HG03060 (cell line): ENCODE measurements at regions not wholly inside any gene's neighbourhood (a gene's known extent, or its start where the extent isn't known, plus 50 kb on each side); places are given as distances from the start of the nearest gene placed in this dataset.

Experiments
- ATAC-seq: cut with Tn5 transposase; IDR thresholded peaks from one replicate; pipeline ENCODE4 v1.9.1; 2021; ENCODE audit warnings: low read depth, moderate number of reproducible peaks; ENCODE audit not compliant: unreplicated experiment

- no peak for ATAC-seq
Observed at GRCh38 chr3:66672830-66673229, 172.0 kb upstream of the LRIG1 start.

GRCh38 chr3:66673293-66673692 is 172.5 kb upstream of the LRIG1 start:
- no peak for ATAC-seq

DNA sequence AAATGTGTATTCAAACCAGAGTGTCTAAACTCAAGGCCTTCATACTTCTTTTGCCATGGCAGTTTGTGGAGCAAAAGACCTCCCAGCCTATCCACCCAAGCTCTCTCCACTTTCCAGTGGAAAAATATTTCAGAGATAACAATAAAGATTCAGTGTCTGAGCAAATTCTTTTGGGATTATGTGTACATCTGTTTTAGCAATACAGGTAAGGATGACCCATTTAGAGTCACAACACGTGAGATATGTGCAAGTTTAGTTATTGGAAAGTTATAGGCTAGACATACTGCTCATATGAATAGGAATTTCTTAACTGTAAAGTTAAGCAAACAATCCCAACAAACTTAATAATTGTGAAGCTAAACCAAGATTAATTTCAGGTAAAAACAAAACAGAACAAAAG is 174.5 kb upstream of the LRIG1 start:
- no peak for ATAC-seq

DNA sequence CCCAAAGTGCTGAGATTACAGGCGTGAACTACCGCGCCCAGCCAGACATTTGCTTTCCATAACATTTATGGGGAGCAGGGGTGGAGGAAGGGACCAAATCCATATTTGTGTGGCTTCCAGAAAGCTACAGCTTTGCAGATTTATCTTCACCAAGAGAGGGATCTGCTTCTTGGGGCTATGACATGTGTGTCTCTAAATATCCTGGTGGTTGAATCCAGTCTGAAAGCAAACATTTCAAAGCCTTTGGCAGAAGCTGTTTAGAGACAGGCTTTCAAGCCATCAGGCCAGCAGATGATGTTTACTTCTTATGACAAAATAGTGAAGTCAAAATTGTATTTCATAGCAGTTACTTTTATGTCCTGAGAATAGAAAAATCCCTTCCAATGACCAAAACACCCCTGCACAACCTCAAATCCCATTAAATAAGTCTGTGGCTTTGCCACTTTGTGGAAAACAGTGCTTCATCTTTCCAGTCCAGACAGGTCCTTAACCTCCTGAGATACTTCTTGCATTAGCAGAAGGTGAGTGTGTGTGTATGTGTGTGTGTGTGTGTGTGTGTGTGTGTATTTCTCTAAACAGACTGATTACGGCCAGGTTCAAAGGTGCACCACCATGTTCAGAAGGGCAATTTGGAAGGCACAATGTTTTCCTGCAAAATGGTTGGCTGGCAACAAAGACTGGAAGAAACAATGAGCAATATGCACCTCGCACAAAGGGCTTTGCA is 191.4 kb upstream of the LRIG1 start:
- ATAC-seq, result no peak

GRCh38 chr3:66692766-66693150 is 191.9 kb upstream of the LRIG1 start:
- no peak for ATAC-seq

GRCh38 chr3:66693461-66694031 is 192.7 kb upstream of the LRIG1 start:
- ATAC-seq, result no peak

DNA sequence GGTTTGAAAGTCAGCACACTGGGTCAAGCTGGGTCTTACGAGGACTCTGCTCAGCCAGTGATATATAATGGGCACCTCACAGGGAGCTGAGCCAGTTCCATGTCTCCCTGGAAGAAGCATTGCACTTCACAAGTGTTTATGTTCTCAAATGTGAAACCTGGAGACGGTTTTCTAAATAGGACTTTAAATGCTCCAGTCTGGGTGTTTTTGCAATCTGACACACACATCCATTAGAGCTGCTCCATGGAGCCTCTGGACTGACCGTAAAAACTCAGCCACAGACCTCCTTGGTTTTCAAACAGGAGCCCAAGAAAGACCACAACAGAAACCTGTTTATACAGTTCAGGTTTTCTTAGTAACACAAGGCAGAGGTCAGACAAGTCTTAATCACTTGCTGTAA is 201.3 kb upstream of the LRIG1 start:
- ATAC-seq, result no peak

GRCh38 chr3:66703501-66703900 is 202.7 kb upstream of the LRIG1 start:
- no peak for ATAC-seq

DNA sequence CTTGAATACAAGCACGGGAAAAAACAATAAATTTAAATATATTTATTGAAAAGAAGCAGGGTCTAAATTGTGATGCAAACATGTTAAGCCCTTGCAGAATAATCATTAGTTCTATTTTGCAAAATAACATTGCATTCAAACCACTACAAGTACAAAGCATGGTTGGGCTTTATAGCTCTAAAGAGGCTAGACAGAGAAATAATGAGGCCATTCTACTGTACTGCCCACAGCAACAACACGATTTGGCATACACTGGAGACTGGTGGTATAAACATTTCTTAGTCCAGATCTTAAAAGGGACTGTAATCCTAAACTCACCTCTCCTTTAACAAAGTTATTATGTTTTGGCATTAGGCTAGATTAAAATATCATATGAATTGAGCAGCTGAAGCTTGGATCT is 204.3 kb upstream of the LRIG1 start:
- ATAC-seq, result no peak

GRCh38 chr3:66706890-66707289 is 206.1 kb upstream of the LRIG1 start:
- no peak for ATAC-seq

DNA sequence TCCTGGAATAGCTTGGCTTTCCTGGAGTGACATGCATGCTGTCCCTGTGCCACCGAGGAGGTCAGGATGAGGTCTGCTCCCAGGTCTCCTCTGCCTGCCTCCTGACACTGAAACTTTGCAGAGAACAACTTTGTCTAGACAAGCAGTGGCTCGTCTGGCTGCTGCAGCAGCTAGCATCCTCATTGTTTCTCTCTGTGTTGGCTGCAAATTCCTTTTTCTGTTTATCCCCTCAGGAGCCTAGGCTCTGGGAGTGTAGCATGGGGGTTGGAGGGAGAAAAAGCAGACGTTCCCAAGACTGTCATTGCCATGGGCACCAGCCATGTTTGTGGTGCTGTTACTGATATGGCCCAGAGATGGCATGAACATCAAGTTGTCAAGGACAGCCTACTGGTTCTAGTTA is 208.7 kb upstream of the LRIG1 start:
- ATAC-seq, result no peak

- ATAC-seq, result no peak
Observed at GRCh38 chr3:66712210-66712609, 211.4 kb upstream of the LRIG1 start.

DNA sequence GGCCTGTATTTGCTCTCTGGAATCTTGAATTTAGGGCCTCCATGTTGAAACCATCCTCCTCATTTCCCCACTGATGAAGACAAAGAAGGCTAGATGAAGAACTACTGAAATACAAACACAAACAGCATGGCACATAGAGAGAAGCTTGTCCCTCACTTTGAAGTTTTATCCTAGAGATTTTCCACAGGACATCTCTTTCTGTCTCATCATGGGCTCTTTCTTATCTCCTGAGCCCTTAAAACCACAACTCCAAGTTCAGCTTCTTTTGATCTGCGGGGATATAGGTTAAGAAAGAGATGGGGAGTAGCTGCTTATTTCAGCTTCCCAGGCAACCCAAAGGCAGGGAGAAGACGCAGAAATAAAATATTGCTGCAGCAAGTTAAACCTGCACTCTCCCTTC is 213.1 kb upstream of the LRIG1 start:
- no peak for ATAC-seq

DNA sequence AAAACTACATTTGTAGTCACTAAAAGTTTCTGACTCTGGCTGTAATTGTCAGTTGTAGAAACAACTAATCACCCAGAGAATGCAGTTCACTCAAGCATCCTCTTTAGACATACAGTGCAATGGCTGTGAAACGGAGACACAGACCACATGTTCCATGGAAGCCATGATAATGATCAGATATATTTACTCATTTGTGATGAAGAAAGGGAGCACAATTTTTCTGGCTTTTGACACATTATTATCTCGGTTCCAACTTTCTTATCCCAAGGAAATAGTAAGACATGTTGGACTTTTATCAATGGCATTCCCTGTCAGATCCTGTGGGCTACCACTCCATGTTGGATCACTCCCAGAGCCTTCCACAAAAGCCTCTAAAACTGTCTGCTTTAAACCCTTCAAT is 215.0 kb upstream of the LRIG1 start:
- no peak for ATAC-seq

- no peak for ATAC-seq
Observed at GRCh38 chr3:66717806-66718205, 217.0 kb upstream of the LRIG1 start.

DNA sequence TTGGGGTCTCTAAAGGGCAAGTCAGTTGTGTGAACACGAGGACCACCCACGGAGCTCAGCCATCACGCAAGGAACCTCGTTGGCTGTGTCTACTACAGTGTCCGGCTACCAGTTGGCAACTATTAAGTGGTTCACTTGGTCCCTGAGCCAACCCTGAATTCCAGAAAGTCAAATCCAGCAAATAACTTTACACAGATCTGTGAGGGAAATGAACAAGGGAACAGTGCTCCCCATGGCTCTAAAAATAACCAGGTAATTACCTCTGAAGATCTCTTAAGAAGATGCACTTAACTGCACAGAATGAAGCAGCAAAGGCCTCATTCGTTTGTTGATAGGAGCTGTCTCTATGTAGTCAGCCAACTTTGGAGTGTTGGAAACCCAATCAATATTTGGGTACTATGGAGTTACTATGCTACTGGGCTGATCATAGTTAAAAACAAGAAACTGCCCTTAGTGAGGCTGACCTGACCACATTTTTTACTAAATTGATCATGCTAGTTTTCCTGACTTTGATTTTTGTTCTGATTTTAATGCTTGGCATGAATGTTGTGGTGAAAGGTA is 219.1 kb upstream of the LRIG1 start:
- ATAC-seq, result no peak

- no peak for ATAC-seq
Observed at GRCh38 chr3:66720508-66720907, 219.7 kb upstream of the LRIG1 start.

- ATAC-seq, result no peak
Observed at GRCh38 chr3:66722675-66723074, 221.9 kb upstream of the LRIG1 start.

GRCh38 chr3:66723231-66723630 is 222.4 kb upstream of the LRIG1 start:
- ATAC-seq, result no peak

DNA sequence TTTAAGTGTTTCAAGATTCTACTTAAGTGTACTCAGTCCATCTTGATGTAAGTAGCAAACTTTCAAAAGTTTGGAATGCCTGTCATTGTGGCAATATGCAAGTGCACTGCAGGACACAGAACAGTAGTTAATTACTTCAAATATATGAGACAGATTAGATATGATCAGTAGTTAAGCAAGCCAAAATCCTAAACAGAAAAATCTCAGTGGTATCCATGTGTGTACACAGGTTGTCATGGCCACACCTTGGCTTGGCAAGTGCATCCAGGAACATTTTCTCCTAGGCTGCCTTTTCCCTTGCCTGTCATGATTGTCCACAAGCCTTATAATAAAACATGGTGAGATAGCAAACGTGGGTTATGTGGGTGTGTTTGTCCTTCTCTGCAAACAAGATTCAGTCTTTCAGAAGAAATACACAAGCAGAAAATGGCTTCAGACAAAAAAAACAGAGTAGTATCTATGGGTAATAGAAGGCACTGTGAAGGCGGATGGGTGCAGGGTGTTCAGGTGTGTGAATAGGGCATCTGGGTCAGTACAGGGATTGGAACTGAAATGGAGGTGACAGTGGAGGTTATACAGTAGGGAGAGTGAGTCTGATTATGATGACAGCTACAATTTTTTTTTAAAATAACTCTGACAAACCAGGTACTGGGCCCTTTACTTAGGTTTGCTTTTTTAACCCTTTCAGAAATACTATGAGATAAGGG is 229.0 kb upstream of the LRIG1 start:
- ATAC-seq, result no peak

DNA sequence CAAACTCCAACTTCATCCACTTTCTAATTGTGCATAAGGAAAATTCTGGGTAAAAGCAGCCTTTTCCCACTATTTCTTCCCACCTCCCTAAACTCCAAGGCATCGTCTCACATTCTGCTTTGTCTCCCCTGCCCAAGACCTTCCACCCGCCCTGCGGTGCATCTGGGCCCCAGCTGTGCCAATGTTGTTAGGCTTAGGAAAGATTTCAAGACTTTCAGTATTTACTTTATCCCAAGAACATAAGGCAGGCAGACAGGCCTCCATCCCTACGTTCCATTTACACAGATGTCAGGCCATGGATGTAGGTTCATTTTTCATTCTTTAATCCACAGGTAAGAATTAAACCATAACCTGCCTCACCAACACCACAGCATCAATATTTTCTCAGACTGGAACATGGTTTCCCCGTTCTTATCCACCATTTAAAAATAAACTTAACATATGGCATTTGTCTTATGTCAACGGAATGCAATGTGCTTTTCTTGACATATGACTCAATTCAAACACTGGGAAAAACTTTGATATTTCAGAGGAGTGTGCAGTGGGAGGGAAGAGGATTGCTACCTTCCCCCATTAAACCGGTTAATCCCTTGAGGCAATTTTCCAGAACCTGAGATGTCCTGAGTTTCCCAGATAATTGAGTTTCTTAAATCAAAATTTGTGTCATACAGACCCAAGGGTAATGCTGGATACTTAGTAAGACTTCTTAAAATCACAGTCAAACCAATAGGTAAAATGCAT is 238.0 kb upstream of the LRIG1 start:
- no peak for ATAC-seq
